ENCODE measurements at regions not wholly inside any gene's neighbourhood (a gene's known extent, or its start where the extent isn't known, plus 50 kb on each side); places are given as distances from the start of the nearest gene placed in this dataset.

GRCh38 chr2:18345848-18346247 lies 214.6 kb downstream of the RDH14 start:
- intact Hi-C loops (cut with micrococcal nuclease; ENCODE audit: unreplicated experiment) (no loop called here), in situ Hi-C loops (cut with MboI) (no loop called here)
- ATAC-seq, result 0 out of 3 replicates have a peak, but pooled peaks have one; percentile 22
- Histone ChIP-seq H4K20me1 (ENCODE audit: control insufficient read depth, insufficient read depth) (no peaks in the 10 kb centered on the region), H3K4me3 (no peak overlapping the region), H3K9ac (ENCODE audit: control insufficient read depth, insufficient read depth, low read length) (no peak overlapping the region), H3K4me2 (ENCODE audit: control insufficient read depth, insufficient read depth) (no peak overlapping the region), H2AFZ (ENCODE audit: control insufficient read depth, low read depth, low read length) (no peak overlapping the region), H3K36me3 (ENCODE audit: control insufficient read depth in 2 of 2, insufficient read depth in 2 of 2, low read length in 1 of 2) (no peaks in the 10 kb centered on the region), H3K27ac (ENCODE audit: control insufficient read depth, insufficient read depth) (no peak overlapping the region), H3K4me1 (ENCODE audit: control insufficient read depth, insufficient read depth, low read length) (no peaks in the 10 kb centered on the region), H3K27me3 (replicated peaks in 1 of 2; ENCODE audit: control insufficient read depth in 2 of 2, insufficient read depth in 2 of 2, low read length in 1 of 2) (no peaks in the 10 kb centered on the region), H3K9me3 (replicated peaks; ENCODE audit: control insufficient read depth, insufficient read depth, low read length) (no peaks in the 10 kb centered on the region), H3K79me2 (ENCODE audit: control insufficient read depth, insufficient read depth, low read length) (no peaks in the 10 kb centered on the region)
- BruUV-seq (replicated peaks), result no TSS peak
- SMC1A ChIA-PET (ENCODE audit: uncharacterized antibody, unreplicated experiment), result no interaction called here
- FAIRE-seq, result no peak
- no peak for DNase-seq (ENCODE audit: low read depth, low spot score)
- RAD21 ChIA-PET (ENCODE audit: unreplicated experiment), result no interaction called here
- no peak for TF ChIP-seq ZNF207 (IDR thresholded peaks at IDR 0.05; ENCODE audit: borderline replicate concordance)
- TF ChIP-seq, protein P1, sequence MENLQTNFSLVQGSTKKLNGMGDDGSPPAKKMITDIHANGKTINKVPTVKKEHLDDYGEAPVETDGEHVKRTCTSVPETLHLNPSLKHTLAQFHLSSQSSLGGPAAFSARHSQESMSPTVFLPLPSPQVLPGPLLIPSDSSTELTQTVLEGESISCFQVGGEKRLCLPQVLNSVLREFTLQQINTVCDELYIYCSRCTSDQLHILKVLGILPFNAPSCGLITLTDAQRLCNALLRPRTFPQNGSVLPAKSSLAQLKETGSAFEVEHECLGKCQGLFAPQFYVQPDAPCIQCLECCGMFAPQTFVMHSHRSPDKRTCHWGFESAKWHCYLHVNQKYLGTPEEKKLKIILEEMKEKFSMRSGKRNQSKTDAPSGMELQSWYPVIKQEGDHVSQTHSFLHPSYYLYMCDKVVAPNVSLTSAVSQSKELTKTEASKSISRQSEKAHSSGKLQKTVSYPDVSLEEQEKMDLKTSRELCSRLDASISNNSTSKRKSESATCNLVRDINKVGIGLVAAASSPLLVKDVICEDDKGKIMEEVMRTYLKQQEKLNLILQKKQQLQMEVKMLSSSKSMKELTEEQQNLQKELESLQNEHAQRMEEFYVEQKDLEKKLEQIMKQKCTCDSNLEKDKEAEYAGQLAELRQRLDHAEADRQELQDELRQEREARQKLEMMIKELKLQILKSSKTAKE (IDR thresholded peaks at IDR 0.05; ENCODE audit: low read depth, poor library complexity, severe bottlenecking), result no peak
- no peak for TF ChIP-seq ATF3 (IDR thresholded peaks at IDR 0.05; ENCODE audit: borderline replicate concordance, extremely low read depth, low read depth, low read length)
- TF ChIP-seq TCF12 (IDR thresholded peaks at IDR 0.05; ENCODE audit: low read depth, low read length), result no peak
- no peak for TF ChIP-seq TCF3 (IDR thresholded peaks at IDR 0.05; ENCODE audit: borderline replicate concordance, insufficient read depth, low read depth, low read length)
- TF ChIP-seq, protein P2, sequence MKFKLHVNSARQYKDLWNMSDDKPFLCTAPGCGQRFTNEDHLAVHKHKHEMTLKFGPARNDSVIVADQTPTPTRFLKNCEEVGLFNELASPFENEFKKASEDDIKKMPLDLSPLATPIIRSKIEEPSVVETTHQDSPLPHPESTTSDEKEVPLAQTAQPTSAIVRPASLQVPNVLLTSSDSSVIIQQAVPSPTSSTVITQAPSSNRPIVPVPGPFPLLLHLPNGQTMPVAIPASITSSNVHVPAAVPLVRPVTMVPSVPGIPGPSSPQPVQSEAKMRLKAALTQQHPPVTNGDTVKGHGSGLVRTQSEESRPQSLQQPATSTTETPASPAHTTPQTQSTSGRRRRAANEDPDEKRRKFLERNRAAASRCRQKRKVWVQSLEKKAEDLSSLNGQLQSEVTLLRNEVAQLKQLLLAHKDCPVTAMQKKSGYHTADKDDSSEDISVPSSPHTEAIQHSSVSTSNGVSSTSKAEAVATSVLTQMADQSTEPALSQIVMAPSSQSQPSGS (IDR thresholded peaks at IDR 0.05; ENCODE audit: low read length), result no peak
- no peak for TF ChIP-seq PML (IDR thresholded peaks at IDR 0.05; ENCODE audit: low read length)
- no peak for TF ChIP-seq NFYB (IDR thresholded peaks at IDR 0.05; ENCODE audit: insufficient read depth, low read depth, low read length)
- TF ChIP-seq ATF7 (IDR thresholded peaks at IDR 0.05; ENCODE audit: low read depth), result no peak
- POLR2A ChIA-PET, result no interaction called here
- 49% methylated on average over 5 of the region's 5 CpGs for WGBS (ENCODE audit: insufficient coverage, insufficient replicate concordance, low lambda C conversion rate, missing lambda C conversion rate)
- CTCF ChIA-PET, result no interaction called here
